ENCODE measurements at regions not wholly inside any gene's neighbourhood (a gene's known extent, or its start where the extent isn't known, plus 50 kb on each side); places are given as distances from the start of the nearest gene placed in this dataset.
"Not testable (repeated sequence)": the region's sequence is repeated elsewhere in the genome, so short reads cannot be mapped to it uniquely, and the experiment has no call there.

- Mint-ChIP-seq H3K36me3 (ENCODE audit: insufficient read depth, unreplicated experiment) (no peaks in the 10 kb centered on the region), H3K4me1 (ENCODE audit: low read depth, unreplicated experiment) (peaks cover 10% of the 10 kb centered on the region), H3K27ac (ENCODE audit: unreplicated experiment) (no peak overlapping the region), H3K4me3 (ENCODE audit: unreplicated experiment) (no peak overlapping the region), H3K9me3 (ENCODE audit: unreplicated experiment) (no peaks in the 10 kb centered on the region), H3K27me3 (ENCODE audit: insufficient read depth, unreplicated experiment) (no peaks in the 10 kb centered on the region)
- peaks cover 7% of the 10 kb centered on the region; the same call in 1 of the 2 replicates for H3K9me3 ChIP-seq
- CTCF ChIA-PET, result no interaction called here
- POLR2A ChIA-PET, result no interaction called here
- no peak for DNase-seq
- peaks cover 13% of the 10 kb centered on the region for H3K4me1 ChIP-seq
- no peak overlapping the region for H3K4me3 ChIP-seq (ENCODE audit: low read depth, low read length)
- no peak for TF ChIP-seq CTCF (IDR thresholded peaks at IDR 0.05; ENCODE audit: insufficient read depth in 1 of 2, low read depth in 1 of 2, low read length in 1 of 2, severe bottlenecking in 1 of 2, unreplicated experiment in 1 of 2)
- H3K27me3 ChIP-seq (replicated peaks; ENCODE audit: control insufficient read depth, insufficient read depth, low read length), result no peaks in the 10 kb centered on the region
- no TSS peak for BruUV-seq (replicated peaks)
- H3K36me3 ChIP-seq (ENCODE audit: control insufficient read depth, insufficient read depth, low read length), result no peaks in the 10 kb centered on the region
- intact Hi-C loops (cut with micrococcal nuclease; ENCODE audit: unreplicated experiment), result no loop called here
Measured at GRCh38 chr15:66870880-66871388, 168.9 kb downstream of the SMAD6 start.

- no peaks in the 10 kb centered on the region for H3K36me3 Mint-ChIP-seq (ENCODE audit: insufficient read depth, unreplicated experiment)
- Histone ChIP-seq H3K4me1 (no peaks in the 10 kb centered on the region), H3K4me3 (ENCODE audit: low read depth, low read length) (no peak overlapping the region), H3K36me3 (ENCODE audit: control insufficient read depth, insufficient read depth, low read length) (no peaks in the 10 kb centered on the region), H3K9me3 (peaks cover 7% of the 10 kb centered on the region; the same call in 1 of the 2 replicates), H3K27me3 (replicated peaks; ENCODE audit: control insufficient read depth, insufficient read depth, low read length) (no peaks in the 10 kb centered on the region)
- no peak overlapping the region for H3K27ac Mint-ChIP-seq (ENCODE audit: unreplicated experiment)
- no peak overlapping the region for H3K4me3 Mint-ChIP-seq (ENCODE audit: unreplicated experiment)
- H3K4me1 Mint-ChIP-seq (ENCODE audit: low read depth, unreplicated experiment), result no peaks in the 10 kb centered on the region
- intact Hi-C loops (cut with micrococcal nuclease; ENCODE audit: unreplicated experiment), result no loop called here
- TF ChIP-seq CTCF (IDR thresholded peaks at IDR 0.05; ENCODE audit: insufficient read depth in 1 of 2, low read depth in 1 of 2, low read length in 1 of 2, severe bottlenecking in 1 of 2, unreplicated experiment in 1 of 2), result no peak
- no peaks in the 10 kb centered on the region for H3K9me3 Mint-ChIP-seq (ENCODE audit: unreplicated experiment)
- H3K27me3 Mint-ChIP-seq (ENCODE audit: insufficient read depth, unreplicated experiment), result no peaks in the 10 kb centered on the region
- ChIA-PET CTCF (interaction anchor here (0.8 kb wide), 1 partner anchor 22 kb away, joined by 4 read pairs; no protein-coding TSS in a partner anchor), POLR2A (no interaction called here)
- no TSS peak for BruUV-seq (replicated peaks)
- no peak for DNase-seq
Measured at GRCh38 chr15:66872405-66872804, 170.4 kb downstream of the SMAD6 start.

GRCh38 chr15:66873331-66873730, 171.3 kb downstream of the SMAD6 start:
- H3K27me3 ChIP-seq (replicated peaks; ENCODE audit: control insufficient read depth, insufficient read depth, low read length); POLR2A ChIA-PET; H3K4me3 Mint-ChIP-seq (ENCODE audit: unreplicated experiment); H3K4me3 ChIP-seq (ENCODE audit: low read depth, low read length); H3K36me3 ChIP-seq (ENCODE audit: control insufficient read depth, insufficient read depth, low read length); H3K27ac Mint-ChIP-seq (ENCODE audit: unreplicated experiment); H3K4me1 Mint-ChIP-seq (ENCODE audit: low read depth, unreplicated experiment); H3K9me3 Mint-ChIP-seq (ENCODE audit: unreplicated experiment); CTCF ChIA-PET; H3K27me3 Mint-ChIP-seq (ENCODE audit: insufficient read depth, unreplicated experiment); intact Hi-C loops (cut with micrococcal nuclease; ENCODE audit: unreplicated experiment); H3K36me3 Mint-ChIP-seq (ENCODE audit: insufficient read depth, unreplicated experiment); BruUV-seq (replicated peaks); H3K4me1 ChIP-seq; H3K9me3 ChIP-seq; DNase-seq: not testable (repeated sequence)

- no peaks in the 10 kb centered on the region for H3K27me3 Mint-ChIP-seq (ENCODE audit: insufficient read depth, unreplicated experiment)
- H3K4me3 Mint-ChIP-seq (ENCODE audit: unreplicated experiment), result no peak overlapping the region
- no peak overlapping the region for H3K4me3 ChIP-seq (ENCODE audit: low read depth, low read length)
- no peak for DNase-seq
- BruUV-seq (replicated peaks), result no TSS peak
- no peaks in the 10 kb centered on the region for H3K27me3 ChIP-seq (replicated peaks; ENCODE audit: control insufficient read depth, insufficient read depth, low read length)
- peaks cover 7% of the 10 kb centered on the region; the same call in 1 of the 2 replicates for H3K9me3 ChIP-seq
- H3K36me3 Mint-ChIP-seq (ENCODE audit: insufficient read depth, unreplicated experiment), result no peaks in the 10 kb centered on the region
- no peak for TF ChIP-seq CTCF (IDR thresholded peaks at IDR 0.05; ENCODE audit: insufficient read depth in 1 of 2, low read depth in 1 of 2, low read length in 1 of 2, severe bottlenecking in 1 of 2, unreplicated experiment in 1 of 2)
- H3K9me3 Mint-ChIP-seq (ENCODE audit: unreplicated experiment), result no peaks in the 10 kb centered on the region
- no peak overlapping the region for H3K27ac Mint-ChIP-seq (ENCODE audit: unreplicated experiment)
- H3K4me1 Mint-ChIP-seq (ENCODE audit: low read depth, unreplicated experiment), result no peaks in the 10 kb centered on the region
- H3K4me1 ChIP-seq, result no peaks in the 10 kb centered on the region
- ChIA-PET CTCF (no interaction called here), POLR2A (no interaction called here)
- intact Hi-C loops (cut with micrococcal nuclease; ENCODE audit: unreplicated experiment), result no loop called here
- H3K36me3 ChIP-seq (ENCODE audit: control insufficient read depth, insufficient read depth, low read length), result no peaks in the 10 kb centered on the region
Measured at GRCh38 chr15:66873856-66874255, 171.8 kb downstream of the SMAD6 start.

Measured in Caco-2 (cell line).